OCI-LY1 (cell line): ENCODE measurements at regions not wholly inside any gene's neighbourhood (a gene's known extent, or its start where the extent isn't known, plus 50 kb on each side); places are given as distances from the start of the nearest gene placed in this dataset.

Experiments
- CTCF ChIP-seq: fragments of 200-600 bp; sonication (generic), shearing (Covaris generic); IDR thresholded peaks from 2 replicates; pipeline ENCODE4 v1.5.1; 2017; ENCODE audit warnings: mild to moderate bottlenecking, antibody characterized with exemption, low read length, moderate library complexity, mixed read lengths
- EZH2 ChIP-seq: fragments of 200-600 bp; sonication (generic), shearing (Covaris generic); IDR thresholded peaks from 2 replicates; pipeline ENCODE4 v1.8.0; 2017; ENCODE audit warnings: borderline replicate concordance, mixed run types, mild to moderate bottlenecking, antibody characterized with exemption, low read length, moderate library complexity, mixed read lengths

- TF ChIP-seq CTCF (no peak), EZH2 (no peak)
Observed at GRCh38 chr13:107976628-107977027, 238.7 kb downstream of the LIG4 start.
